B cell (primary cell): ENCODE measurements at regions not wholly inside any gene's neighbourhood (a gene's known extent, or its start where the extent isn't known, plus 50 kb on each side); places are given as distances from the start of the nearest gene placed in this dataset.

Experiments used
- EZH2 ChIP-seq: IDR thresholded peaks from 2 replicates; pipeline ENCODE4 v1.6.1; 2012; ENCODE audit warnings: borderline replicate concordance, low read depth, mild to moderate bottlenecking, moderate library complexity, low read length; ENCODE audit not compliant: insufficient read depth, poor library complexity, severe bottlenecking
- TF ChIP-seq, protein P1 (sequence below): fragments of 200-600 bp; IDR thresholded peaks from one replicate; pipeline ENCODE4 v1.8.0; 2022; ENCODE audit warnings: antibody characterized with exemption, mild to moderate bottlenecking

DNA sequence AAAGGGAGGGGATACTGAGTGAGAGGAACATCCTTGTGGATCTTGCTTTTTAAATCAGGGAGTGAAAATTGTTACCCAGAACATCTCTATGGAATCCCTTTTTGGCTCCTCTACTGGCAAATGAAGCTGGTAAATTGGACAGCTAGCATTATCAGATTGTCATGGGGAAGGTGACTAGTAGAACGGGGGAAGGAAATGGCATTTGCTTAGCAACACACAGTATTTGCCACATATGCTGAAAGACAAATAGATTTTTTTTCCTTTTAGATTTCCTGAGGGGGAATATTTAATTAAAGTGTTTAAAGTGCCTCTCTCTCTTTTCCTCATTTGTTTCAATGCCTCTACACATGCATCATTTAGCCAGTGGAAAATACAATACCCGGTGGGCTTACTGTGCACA lies 573.5 kb downstream of the BCKDHB start:
- TF ChIP-seq, protein P1, sequence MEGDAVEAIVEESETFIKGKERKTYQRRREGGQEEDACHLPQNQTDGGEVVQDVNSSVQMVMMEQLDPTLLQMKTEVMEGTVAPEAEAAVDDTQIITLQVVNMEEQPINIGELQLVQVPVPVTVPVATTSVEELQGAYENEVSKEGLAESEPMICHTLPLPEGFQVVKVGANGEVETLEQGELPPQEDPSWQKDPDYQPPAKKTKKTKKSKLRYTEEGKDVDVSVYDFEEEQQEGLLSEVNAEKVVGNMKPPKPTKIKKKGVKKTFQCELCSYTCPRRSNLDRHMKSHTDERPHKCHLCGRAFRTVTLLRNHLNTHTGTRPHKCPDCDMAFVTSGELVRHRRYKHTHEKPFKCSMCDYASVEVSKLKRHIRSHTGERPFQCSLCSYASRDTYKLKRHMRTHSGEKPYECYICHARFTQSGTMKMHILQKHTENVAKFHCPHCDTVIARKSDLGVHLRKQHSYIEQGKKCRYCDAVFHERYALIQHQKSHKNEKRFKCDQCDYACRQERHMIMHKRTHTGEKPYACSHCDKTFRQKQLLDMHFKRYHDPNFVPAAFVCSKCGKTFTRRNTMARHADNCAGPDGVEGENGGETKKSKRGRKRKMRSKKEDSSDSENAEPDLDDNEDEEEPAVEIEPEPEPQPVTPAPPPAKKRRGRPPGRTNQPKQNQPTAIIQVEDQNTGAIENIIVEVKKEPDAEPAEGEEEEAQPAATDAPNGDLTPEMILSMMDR = no peak
- no peak for TF ChIP-seq EZH2
